IMR-90 (cell line): ENCODE measurements at regions not wholly inside any gene's neighbourhood (a gene's known extent, or its start where the extent isn't known, plus 50 kb on each side); places are given as distances from the start of the nearest gene placed in this dataset.

Source experiments
- ATAC-seq: fragments of 200-7000 bp; cut with Tn5 transposase; 2 replicates; pipeline ENCODE4 v1.9.1; 2020; ENCODE audit warnings: low read depth, mild to moderate bottlenecking, moderate library complexity
- BruUV-seq: library from RNA; stranded (reverse); fragments of 400-500 nt; replicated peaks from 2 replicates; lab custom pipeline; 2021; lab: Mats Ljungman, UMichigan
- CTCF ChIA-PET: fragments of 300-600 bp; formaldehyde crosslinking; extraction: SDS; loops from one replicate; lab custom pipeline; 2021; ENCODE audit warnings: antibody characterized with exemption; lab: Yijun Ruan, JAX
- POLR2A ChIA-PET: fragments of 300-600 bp; sonication (Branson Sonifier 250); formaldehyde crosslinking; loops from one replicate; lab custom pipeline; 2022; ENCODE audit warnings: antibody characterized with exemption; ENCODE audit not compliant: unreplicated experiment; lab: Charles Lee
- DNase-seq: peaks from one replicate; pipeline ENCODE4 v3.0.0; 2013
- H2AFZ ChIP-seq: replicated peaks from 2 replicates; pipeline ENCODE3; 2013; ENCODE audit warnings: low read length, mild to moderate bottlenecking; ENCODE audit not compliant: poor library complexity
- H2AK5ac ChIP-seq: 2 replicates; pipeline ENCODE4 v1.6.1; 2013; ENCODE audit warnings: low read depth, low read length, inconsistent platforms
- H2AK9ac ChIP-seq: replicated peaks from 2 replicates; pipeline ENCODE3; 2013; ENCODE audit warnings: mild to moderate bottlenecking, low read depth, low read length, moderate library complexity; ENCODE audit not compliant: poor library complexity
- H2BK120ac ChIP-seq: 2 replicates; pipeline ENCODE4 v1.6.1; 2013; ENCODE audit warnings: low read depth, low read length, inconsistent platforms
- H2BK15ac ChIP-seq: 3 replicates; pipeline ENCODE4 v1.6.1; 2013; ENCODE audit warnings: low read depth, low read length, inconsistent platforms
- H2BK20ac ChIP-seq: 2 replicates; pipeline ENCODE4 v1.6.1; 2013; ENCODE audit warnings: low read depth, mild to moderate bottlenecking, inconsistent platforms, low read length, moderate library complexity
- H2BK5ac ChIP-seq: 2 replicates; pipeline ENCODE4 v1.6.1; 2013; ENCODE audit warnings: mild to moderate bottlenecking, low read depth, low read length, inconsistent platforms; ENCODE audit not compliant: poor library complexity, severe bottlenecking
- H3K14ac ChIP-seq: replicated peaks from 2 replicates; pipeline ENCODE4 v1.6.1; 2013; ENCODE audit warnings: low read depth, low read length, inconsistent platforms
- H3K18ac ChIP-seq: 2 replicates; pipeline ENCODE4 v1.6.1; 2013; ENCODE audit warnings: low read depth, low read length, control low read depth
- H3K23ac ChIP-seq: 2 replicates; pipeline ENCODE4 v1.6.1; 2013; ENCODE audit warnings: low read depth, low read length, inconsistent platforms
- H3K27ac ChIP-seq: 2 replicates; pipeline ENCODE4 v1.5.1; 2013; ENCODE audit warnings: mild to moderate bottlenecking, control low read depth, low read length; ENCODE audit not compliant: insufficient read depth
- H3K27me3 ChIP-seq: 2 replicates; pipeline ENCODE4 v1.6.1; 2013; ENCODE audit warnings: low read length; ENCODE audit not compliant: control insufficient read depth, insufficient read depth
- H3K36me3 ChIP-seq: 2 replicates; pipeline ENCODE4 v1.6.1; 2013; ENCODE audit warnings: low read length, mixed read lengths; ENCODE audit not compliant: control insufficient read depth, insufficient read depth
- H3K4ac ChIP-seq: 2 replicates; pipeline ENCODE4 v1.6.1; 2013; ENCODE audit warnings: low read depth, low read length, inconsistent platforms
- H3K4me1 ChIP-seq: 2 replicates; pipeline ENCODE4 v1.6.1; 2013; ENCODE audit warnings: low read length, mixed read lengths; ENCODE audit not compliant: control insufficient read depth, insufficient read depth
- H3K4me2 ChIP-seq: 2 replicates; pipeline ENCODE4 v1.6.1; 2013; ENCODE audit warnings: low read depth, mild to moderate bottlenecking, control low read depth, low read length, moderate library complexity
- H3K4me3 ChIP-seq: 2 replicates; pipeline ENCODE4 v1.5.1; 2013; ENCODE audit warnings: low read depth, mild to moderate bottlenecking, control low read depth, low read length, moderate library complexity; ENCODE audit not compliant: insufficient read depth
- H3K56ac ChIP-seq: 2 replicates; pipeline ENCODE4 v1.6.1; 2013; ENCODE audit warnings: low read length, inconsistent platforms; ENCODE audit not compliant: insufficient read depth; ENCODE audit errors: extremely low read depth
- H3K79me1 ChIP-seq, 2 experiments: 2 replicates each; pipeline ENCODE4 v1.6.1; 2013; ENCODE audit warnings: low read length in 2 of 2, inconsistent platforms in 1 of 2, low read depth in 1 of 2
- H3K9ac ChIP-seq: 2 replicates; pipeline ENCODE4 v1.6.1; 2013; ENCODE audit warnings: low read depth, low read length, control low read depth
- H3K9me1 ChIP-seq: 2 replicates; pipeline ENCODE4 v1.6.1; 2013; ENCODE audit warnings: low read length, inconsistent platforms; ENCODE audit not compliant: insufficient read depth
- H3K9me3 ChIP-seq: 2 replicates; pipeline ENCODE4 v1.6.1; 2013; ENCODE audit warnings: low read length; ENCODE audit not compliant: control insufficient read depth, insufficient read depth
- H4K20me1 ChIP-seq: 2 replicates; pipeline ENCODE4 v1.6.1; 2013; ENCODE audit warnings: low read length, inconsistent platforms; ENCODE audit not compliant: insufficient read depth
- H4K5ac ChIP-seq: 2 replicates; pipeline ENCODE4 v1.6.1; 2013; ENCODE audit warnings: mild to moderate bottlenecking, low read depth, low read length, control low read depth
- H4K8ac ChIP-seq, 2 experiments: 2 replicates each; pipeline ENCODE4 v1.6.1; 2013; ENCODE audit warnings: low read depth in 2 of 2, low read length in 2 of 2, control low read depth in 1 of 2, inconsistent platforms in 1 of 2
- H4K91ac ChIP-seq: 2 replicates; pipeline ENCODE4 v1.6.1; 2013; ENCODE audit warnings: low read depth, low read length, inconsistent platforms; ENCODE audit not compliant: insufficient read depth
- FOS ChIP-seq: fragments of 150-350 bp; IDR thresholded peaks from 2 replicates; pipeline ENCODE4 v1.6.1; 2016; ENCODE audit warnings: low read depth, low read length
- MAFK ChIP-seq: IDR thresholded peaks from 2 replicates; pipeline ENCODE4 v1.6.1; 2012; ENCODE audit warnings: low read depth, low read length, improper control_type of control experiment
- MAZ ChIP-seq: IDR thresholded peaks from 2 replicates; pipeline ENCODE4 v1.6.1; 2012; ENCODE audit warnings: low read depth, mild to moderate bottlenecking, low read length, improper control_type of control experiment, moderate library complexity, borderline replicate concordance
- MXI1 ChIP-seq: IDR thresholded peaks from 2 replicates; pipeline ENCODE4 v1.6.1; 2012; ENCODE audit warnings: low read depth, mild to moderate bottlenecking, low read length, moderate library complexity, borderline replicate concordance
- POLR2A ChIP-seq: IDR thresholded peaks from 2 replicates; pipeline ENCODE4 v1.6.1; 2012; ENCODE audit warnings: mild to moderate bottlenecking, low read depth, low read length
- RAD21 ChIP-seq: IDR thresholded peaks from 2 replicates; pipeline ENCODE4 v1.6.1; 2012; ENCODE audit warnings: low read length, improper control_type of control experiment
- RCOR1 ChIP-seq: IDR thresholded peaks from 2 replicates; pipeline ENCODE4 v1.6.1; 2012; ENCODE audit warnings: mild to moderate bottlenecking, low read length, improper control_type of control experiment; ENCODE audit not compliant: insufficient replicate concordance
- SMC3 ChIP-seq: fragments of 150-350 bp; IDR thresholded peaks from 2 replicates; pipeline ENCODE4 v1.6.1; 2016; ENCODE audit warnings: low read depth, mild to moderate bottlenecking, antibody characterized with exemption, low read length, moderate library complexity
- WGBS, 2 experiments: methylation state at CpG; one replicate each; pipeline versions ENCODE4 v1.1.5 to v1.1.7; 2013; ENCODE audit warnings: missing lambda C conversion rate in 2 of 2; ENCODE audit not compliant: insufficient read length in 1 of 2; ENCODE audit errors: extremely low coverage in 2 of 2; 5-methylcytosine and 5-hydroxymethylcytosine counted together
- dilution Hi-C: fragments of 300-500 bp; cut with HindIII; formaldehyde crosslinking; loops from one replicate; pipeline ENCODE4 v1.14.3; 2018; ENCODE audit warnings: low sequenced_read_pairs; ENCODE audit not compliant: unreplicated experiment
- in situ Hi-C: fragments of 300-500 bp; cut with MboI; formaldehyde crosslinking; loops from 3 replicates; pipeline ENCODE4 v1.14.3; 2019; ENCODE audit warnings: low sequenced_read_pairs, inconsistent platforms, mixed read lengths
- intact Hi-C: fragments of 100-400 bp; cut with micrococcal nuclease; formaldehyde crosslinking; loops from 2 replicates; pipeline ENCODE4 v1.10.0; 2022
- TF ChIP-seq, protein P1 (sequence below): fragments of 150-350 bp; IDR thresholded peaks from 2 replicates; pipeline ENCODE4 v1.6.1; 2017; ENCODE audit warnings: mild to moderate bottlenecking, antibody characterized with exemption, low read length, low read depth

GRCh38 chr4:13710246-13710885 is 82.8 kb upstream of the BOD1L1 start:
- ATAC-seq (no peak), DNase-seq (no peak)
- H3K79me1 ChIP-seq = no peaks in the 10 kb centered on the region
- in situ Hi-C loops (no loop called here), dilution Hi-C loops (no loop called here), intact Hi-C loops (no loop called here)
- no peak overlapping the region for H2AFZ ChIP-seq
- H3K4me2 ChIP-seq = no peak overlapping the region
- CTCF ChIA-PET = no interaction called here
- no peak overlapping the region for H2AK9ac ChIP-seq
- H3K18ac ChIP-seq = no peak overlapping the region
- no peak overlapping the region for H4K91ac ChIP-seq
- H3K9me1 ChIP-seq = no peaks in the 10 kb centered on the region
- H3K4me1 ChIP-seq = no peaks in the 10 kb centered on the region
- no peaks in the 10 kb centered on the region for H4K20me1 ChIP-seq
- WGBS, 2 experiments = 88% methylated on average over 1 of the region's 8 CpGs; no CpG with 5 or more reads in 1 of the 2 experiments
- H3K27ac ChIP-seq = no peak overlapping the region
- no peak overlapping the region for H3K23ac ChIP-seq
- no peaks in the 10 kb centered on the region for H3K36me3 ChIP-seq
- no peak overlapping the region for H4K5ac ChIP-seq
- BruUV-seq = no TSS peak
- no peak overlapping the region for H2BK15ac ChIP-seq
- H3K4me3 ChIP-seq = no peak overlapping the region
- TF ChIP-seq, protein P1, sequence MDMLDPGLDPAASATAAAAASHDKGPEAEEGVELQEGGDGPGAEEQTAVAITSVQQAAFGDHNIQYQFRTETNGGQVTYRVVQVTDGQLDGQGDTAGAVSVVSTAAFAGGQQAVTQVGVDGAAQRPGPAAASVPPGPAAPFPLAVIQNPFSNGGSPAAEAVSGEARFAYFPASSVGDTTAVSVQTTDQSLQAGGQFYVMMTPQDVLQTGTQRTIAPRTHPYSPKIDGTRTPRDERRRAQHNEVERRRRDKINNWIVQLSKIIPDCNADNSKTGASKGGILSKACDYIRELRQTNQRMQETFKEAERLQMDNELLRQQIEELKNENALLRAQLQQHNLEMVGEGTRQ = no peak
- TF ChIP-seq POLR2A (no peak), SMC3 (no peak), MAZ (no peak), MAFK (no peak), RCOR1 (no peak), RAD21 (no peak), MXI1 (no peak), FOS (no peak)
- no peak overlapping the region for H2BK120ac ChIP-seq
- H3K4ac ChIP-seq = no peak overlapping the region
- H3K27me3 ChIP-seq = no peaks in the 10 kb centered on the region
- H3K9me3 ChIP-seq = no peaks in the 10 kb centered on the region
- H3K56ac ChIP-seq = no peak overlapping the region
- H2AK5ac ChIP-seq = no peak overlapping the region
- H4K8ac ChIP-seq = no peak overlapping the region
- H2BK20ac ChIP-seq = no peak overlapping the region
- no peak overlapping the region for H2BK5ac ChIP-seq
- no peak overlapping the region for H3K9ac ChIP-seq
- H3K14ac ChIP-seq = no peak overlapping the region
- POLR2A ChIA-PET = no interaction called here
